DND-41 (cell line): ENCODE measurements at regions not wholly inside any gene's neighbourhood (a gene's known extent, or its start where the extent isn't known, plus 50 kb on each side); places are given as distances from the start of the nearest gene placed in this dataset.

ENCODE experiments used
- ATAC-seq: fragments of 200-7000 bp; cut with Tn5 transposase; 3 replicates; pipeline ENCODE4 v1.9.1; 2021; ENCODE audit warnings: low read depth; ENCODE audit not compliant: insufficient read depth
- DNase-seq: peaks from one replicate; pipeline ENCODE4 v3.0.0-alpha.2; 2020
- H2AFZ ChIP-seq: 2 replicates; pipeline ENCODE4 v1.6.0; 2012; ENCODE audit warnings: low read depth, low read length
- H3K27ac ChIP-seq: 2 replicates; pipeline ENCODE4 v1.5.1; 2012; ENCODE audit warnings: low read length, inconsistent platforms
- H3K27me3 ChIP-seq: fragments of 200-600 bp; sonication (generic); 2 replicates; pipeline ENCODE4 v1.6.0; 2012; ENCODE audit warnings: low read length, mild to moderate bottlenecking, inconsistent platforms; ENCODE audit not compliant: insufficient read depth, poor library complexity
- H3K36me3 ChIP-seq: 2 replicates; pipeline ENCODE4 v1.5.1; 2012; ENCODE audit warnings: low read length, inconsistent platforms; ENCODE audit not compliant: insufficient read depth
- H3K4me1 ChIP-seq: 2 replicates; pipeline ENCODE4 v1.5.1; 2012; ENCODE audit warnings: mild to moderate bottlenecking, low read length; ENCODE audit not compliant: insufficient read depth
- H3K4me2 ChIP-seq: 2 replicates; pipeline ENCODE4 v1.6.0; 2012; ENCODE audit warnings: mild to moderate bottlenecking, moderate library complexity, low read length, inconsistent platforms; ENCODE audit not compliant: insufficient read depth
- H3K4me3 ChIP-seq, 2 experiments: fragments of 200-600 bp in 1 of 2; shearing (Covaris generic) in 1 of 2; 2 replicates each; pipeline ENCODE4 v1.5.1; 2012 to 2016; ENCODE audit warnings: inconsistent platforms in 2 of 2, low read length in 2 of 2, mild to moderate bottlenecking in 2 of 2, low read depth in 1 of 2, moderate library complexity in 1 of 2
- H3K79me2 ChIP-seq: 2 replicates; pipeline ENCODE4 v1.6.0; 2012; ENCODE audit warnings: low read length, inconsistent platforms; ENCODE audit not compliant: insufficient read depth
- H3K9ac ChIP-seq: 2 replicates; pipeline ENCODE4 v1.6.0; 2012; ENCODE audit warnings: low read depth, mild to moderate bottlenecking, inconsistent platforms, low read length, moderate library complexity
- H3K9me3 ChIP-seq: 2 replicates; pipeline ENCODE4 v1.5.1; 2012; ENCODE audit warnings: low read length, moderate library complexity, mild to moderate bottlenecking, inconsistent platforms; ENCODE audit not compliant: insufficient read depth, severe bottlenecking
- H4K20me1 ChIP-seq: 2 replicates; pipeline ENCODE4 v1.6.0; 2012; ENCODE audit warnings: low read length; ENCODE audit not compliant: insufficient read depth
- CTCF ChIP-seq: IDR thresholded peaks from 2 replicates; pipeline ENCODE4 v1.5.1; 2012; ENCODE audit warnings: borderline replicate concordance, low read length, moderate library complexity, mild to moderate bottlenecking; ENCODE audit not compliant: poor library complexity, severe bottlenecking; ENCODE audit errors: extremely low read depth
- EZH2 ChIP-seq: IDR thresholded peaks from 3 replicates; pipeline ENCODE4 v1.6.1; 2012; ENCODE audit warnings: borderline replicate concordance, low read depth, mild to moderate bottlenecking, moderate library complexity, low read length, inconsistent platforms; ENCODE audit not compliant: severe bottlenecking

GRCh38 chr14:89503431-89503996, 86.5 kb upstream of the FOXN3 start:
- peaks cover 7% of the 10 kb centered on the region for H4K20me1 ChIP-seq
- peaks cover 12% of the 10 kb centered on the region; the same call in 1 of the 2 replicates for H3K79me2 ChIP-seq
- H3K4me1 ChIP-seq = peaks cover 8% of the 10 kb centered on the region
- DNase-seq (no peak), ATAC-seq (no peak)
- no peak overlapping the region for H3K4me3 ChIP-seq
- no peak overlapping the region for H3K4me2 ChIP-seq
- TF ChIP-seq CTCF = no peak
- no peaks in the 10 kb centered on the region for H3K27me3 ChIP-seq
- H3K36me3 ChIP-seq = peaks cover 8% of the 10 kb centered on the region; the same call in 1 of the 2 replicates
- no peak overlapping the region for H3K9ac ChIP-seq
- H3K9me3 ChIP-seq = no peaks in the 10 kb centered on the region
- H3K27ac ChIP-seq = no peak overlapping the region
- no peak overlapping the region for H2AFZ ChIP-seq

- H3K9ac ChIP-seq = no peak overlapping the region
- H3K4me2 ChIP-seq = no peak overlapping the region
- H3K27me3 ChIP-seq = no peaks in the 10 kb centered on the region
- no peak overlapping the region for H2AFZ ChIP-seq
- H3K4me3 ChIP-seq = no peak overlapping the region
- H3K4me1 ChIP-seq = peaks cover 8% of the 10 kb centered on the region
- DNase-seq = no peak
- H4K20me1 ChIP-seq = peaks cover 7% of the 10 kb centered on the region
- no peak for ATAC-seq
- no peak overlapping the region for H3K27ac ChIP-seq
- TF ChIP-seq EZH2 = no peak
- no peak for TF ChIP-seq CTCF
- H3K9me3 ChIP-seq = no peaks in the 10 kb centered on the region
- peaks cover 12% of the 10 kb centered on the region; the same call in 1 of the 2 replicates for H3K79me2 ChIP-seq
- peaks cover 8% of the 10 kb centered on the region; the same call in 1 of the 2 replicates for H3K36me3 ChIP-seq
These were observed 85.9 kb upstream of the FOXN3 start for GRCh38 chr14:89502966-89503365.

GRCh38 chr14:89501381-89501780, 84.3 kb upstream of the FOXN3 start:
- DNase-seq (no peak), ATAC-seq (no peak)
- Histone ChIP-seq H3K27me3 (no peaks in the 10 kb centered on the region), H3K79me2 (peaks cover 12% of the 10 kb centered on the region; the same call in 1 of the 2 replicates), H3K4me2 (no peak overlapping the region), H4K20me1 (peaks cover 7% of the 10 kb centered on the region), H3K4me3 (no peak overlapping the region), H3K4me1 (peaks cover 8% of the 10 kb centered on the region), H3K36me3 (peaks cover 8% of the 10 kb centered on the region; the same call in 1 of the 2 replicates), H3K9me3 (no peaks in the 10 kb centered on the region), H3K9ac (no peak overlapping the region), H2AFZ (no peak overlapping the region), H3K27ac (no peak overlapping the region)
- no peak for TF ChIP-seq CTCF
- TF ChIP-seq EZH2 = no peak

- TF ChIP-seq EZH2 (no peak), CTCF (no peak)
- H3K79me2 ChIP-seq = peaks cover 12% of the 10 kb centered on the region; the same call in 1 of the 2 replicates
- H4K20me1 ChIP-seq = peaks cover 7% of the 10 kb centered on the region
- H3K27ac ChIP-seq = no peak overlapping the region
- H2AFZ ChIP-seq = no peak overlapping the region
- no peak overlapping the region for H3K4me3 ChIP-seq
- no peaks in the 10 kb centered on the region for H3K9me3 ChIP-seq
- no peak overlapping the region for H3K4me2 ChIP-seq
- H3K36me3 ChIP-seq = peaks cover 8% of the 10 kb centered on the region; the same call in 1 of the 2 replicates
- H3K9ac ChIP-seq = no peak overlapping the region
- DNase-seq (no peak), ATAC-seq (no peak)
- peaks cover 8% of the 10 kb centered on the region for H3K4me1 ChIP-seq
- no peaks in the 10 kb centered on the region for H3K27me3 ChIP-seq
These were observed 83.3 kb upstream of the FOXN3 start for GRCh38 chr14:89500303-89500702.
